Keratinocyte (primary cell): ENCODE measurements at regions not wholly inside any gene's neighbourhood (a gene's known extent, or its start where the extent isn't known, plus 50 kb on each side); places are given as distances from the start of the nearest gene placed in this dataset.

Source experiments
- DNase-seq: peaks from one replicate; pipeline ENCODE4 v3.0.0-alpha.2; 2011; ENCODE audit warnings: low read depth, missing footprints, low spot score
- FAIRE-seq: peaks from 2 replicates; lab custom pipeline; 2011; peaks lifted over from hg19 to GRCh38; lab: Jason Lieb, UNC
- H2AFZ ChIP-seq: 2 replicates; pipeline ENCODE4 v1.6.0; 2012; ENCODE audit warnings: low read length, control low read depth, inconsistent platforms; ENCODE audit not compliant: control insufficient read depth
- H3K27ac ChIP-seq: 2 replicates; pipeline ENCODE4 v1.5.1; 2011; ENCODE audit warnings: low read length; ENCODE audit not compliant: control insufficient read depth, insufficient read depth
- H3K27me3 ChIP-seq: 3 replicates; pipeline ENCODE4 v1.6.0; 2011; ENCODE audit warnings: low read length; ENCODE audit not compliant: control insufficient read depth, insufficient read depth; ENCODE audit errors: extremely low read depth
- H3K36me3 ChIP-seq, 2 experiments: 2 replicates in 1 of 2; 3 replicates in 1 of 2; pipeline ENCODE4 v1.5.1; 2011; ENCODE audit warnings: low read length in 2 of 2, mild to moderate bottlenecking in 1 of 2; ENCODE audit not compliant: control insufficient read depth in 2 of 2, insufficient read depth in 2 of 2; ENCODE audit errors: extremely low read depth in 1 of 2
- H3K4me1 ChIP-seq: 3 replicates; pipeline ENCODE4 v1.5.1; 2011; ENCODE audit warnings: low read length; ENCODE audit not compliant: control insufficient read depth, insufficient read depth; ENCODE audit errors: extremely low read depth
- H3K4me2 ChIP-seq: 3 replicates; pipeline ENCODE4 v1.6.0; 2011; ENCODE audit warnings: low read depth, low read length; ENCODE audit not compliant: control insufficient read depth, insufficient read depth; ENCODE audit errors: extremely low read depth
- H3K4me3 ChIP-seq, 3 experiments: fragments of 200-600 bp in 1 of 3; sonication (generic) in 1 of 3; 2 replicates in 2 of 3; 3 replicates in 1 of 3; pipeline ENCODE4 v1.5.1; 2011 to 2016; ENCODE audit warnings: low read length in 3 of 3, mild to moderate bottlenecking in 3 of 3, control low read depth in 2 of 3, inconsistent platforms in 1 of 3, low read depth in 1 of 3, mixed read lengths in 1 of 3, mixed run types in 1 of 3, moderate library complexity in 1 of 3; ENCODE audit not compliant: control insufficient read depth in 2 of 3, insufficient read depth in 2 of 3; ENCODE audit errors: extremely low read depth in 1 of 3
- H3K79me2 ChIP-seq: 2 replicates; pipeline ENCODE4 v1.6.0; 2012; ENCODE audit warnings: low read length; ENCODE audit not compliant: control insufficient read depth, insufficient read depth
- H3K9ac ChIP-seq: 3 replicates; pipeline ENCODE4 v1.6.0; 2011; ENCODE audit warnings: low read length; ENCODE audit not compliant: control insufficient read depth, insufficient read depth; ENCODE audit errors: extremely low read depth
- H3K9me1 ChIP-seq: 3 replicates; pipeline ENCODE4 v1.6.0; 2011; ENCODE audit warnings: low read length; ENCODE audit not compliant: control insufficient read depth, insufficient read depth; ENCODE audit errors: extremely low read depth
- H3K9me3 ChIP-seq: 2 replicates; pipeline ENCODE4 v1.5.1; 2012; ENCODE audit warnings: low read depth, low read length; ENCODE audit not compliant: control insufficient read depth
- H4K20me1 ChIP-seq: 3 replicates; pipeline ENCODE4 v1.6.0; 2011; ENCODE audit warnings: low read length; ENCODE audit not compliant: control insufficient read depth, insufficient read depth; ENCODE audit errors: extremely low read depth
- EZH2 ChIP-seq: IDR thresholded peaks from one replicate; pipeline ENCODE4 v1.6.1; 2012; ENCODE audit warnings: inconsistent platforms, mild to moderate bottlenecking, low read length, moderate library complexity
- dilution Hi-C: fragments of 300-500 bp; cut with MboI; formaldehyde crosslinking; loops from one replicate; pipeline ENCODE4 v1.7.0; 2020; ENCODE audit warnings: low sequenced_read_pairs; ENCODE audit not compliant: extremely low pct_ligation_motif_present
- TF ChIP-seq, protein P1 (sequence below), 3 experiments: IDR thresholded peaks in 1 of 3; conservative IDR thresholded peaks in 1 of 3; optimal IDR thresholded peaks in 1 of 3; 2 replicates in 2 of 3; 3 replicates in 1 of 3; pipeline versions ENCODE3 to v1.5.1; 2011; ENCODE audit warnings: low read length in 3 of 3, mild to moderate bottlenecking in 3 of 3, moderate library complexity in 2 of 3, control low read depth in 1 of 3, inconsistent platforms in 1 of 3; ENCODE audit not compliant: insufficient read depth in 2 of 3; ENCODE audit errors: extremely low read depth in 1 of 3

- Histone ChIP-seq H3K9ac (no peak overlapping the region), H3K4me1 (no peaks in the 10 kb centered on the region), H3K27me3 (peaks cover 12% of the 10 kb centered on the region), H2AFZ (no peak overlapping the region), H3K4me2 (no peak overlapping the region), H4K20me1 (no peaks in the 10 kb centered on the region), H3K4me3 (no peak overlapping the region), H3K9me1 (no peaks in the 10 kb centered on the region), H3K27ac (no peak overlapping the region), H3K36me3 (no peaks in the 10 kb centered on the region), H3K9me3 (no peaks in the 10 kb centered on the region), H3K79me2 (no peaks in the 10 kb centered on the region)
- dilution Hi-C loops, result no loop called here
- FAIRE-seq, result no peak
- TF ChIP-seq, protein P1, sequence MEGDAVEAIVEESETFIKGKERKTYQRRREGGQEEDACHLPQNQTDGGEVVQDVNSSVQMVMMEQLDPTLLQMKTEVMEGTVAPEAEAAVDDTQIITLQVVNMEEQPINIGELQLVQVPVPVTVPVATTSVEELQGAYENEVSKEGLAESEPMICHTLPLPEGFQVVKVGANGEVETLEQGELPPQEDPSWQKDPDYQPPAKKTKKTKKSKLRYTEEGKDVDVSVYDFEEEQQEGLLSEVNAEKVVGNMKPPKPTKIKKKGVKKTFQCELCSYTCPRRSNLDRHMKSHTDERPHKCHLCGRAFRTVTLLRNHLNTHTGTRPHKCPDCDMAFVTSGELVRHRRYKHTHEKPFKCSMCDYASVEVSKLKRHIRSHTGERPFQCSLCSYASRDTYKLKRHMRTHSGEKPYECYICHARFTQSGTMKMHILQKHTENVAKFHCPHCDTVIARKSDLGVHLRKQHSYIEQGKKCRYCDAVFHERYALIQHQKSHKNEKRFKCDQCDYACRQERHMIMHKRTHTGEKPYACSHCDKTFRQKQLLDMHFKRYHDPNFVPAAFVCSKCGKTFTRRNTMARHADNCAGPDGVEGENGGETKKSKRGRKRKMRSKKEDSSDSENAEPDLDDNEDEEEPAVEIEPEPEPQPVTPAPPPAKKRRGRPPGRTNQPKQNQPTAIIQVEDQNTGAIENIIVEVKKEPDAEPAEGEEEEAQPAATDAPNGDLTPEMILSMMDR (optimal IDR thresholded peaks at IDR 0.05 in 1 of 3, IDR thresholded peaks at IDR 0.05 in 1 of 3, conservative IDR thresholded peaks at IDR 0.05 in 1 of 3; ENCODE audit: extremely low read depth in 1 of 3, insufficient read depth in 2 of 3, low read length in 3 of 3), result no peak
- TF ChIP-seq EZH2, result no peak
- DNase-seq, result no peak
Measured at GRCh38 chr4:7141151-7141834, 51.0 kb upstream of the SORCS2 start.

DNA sequence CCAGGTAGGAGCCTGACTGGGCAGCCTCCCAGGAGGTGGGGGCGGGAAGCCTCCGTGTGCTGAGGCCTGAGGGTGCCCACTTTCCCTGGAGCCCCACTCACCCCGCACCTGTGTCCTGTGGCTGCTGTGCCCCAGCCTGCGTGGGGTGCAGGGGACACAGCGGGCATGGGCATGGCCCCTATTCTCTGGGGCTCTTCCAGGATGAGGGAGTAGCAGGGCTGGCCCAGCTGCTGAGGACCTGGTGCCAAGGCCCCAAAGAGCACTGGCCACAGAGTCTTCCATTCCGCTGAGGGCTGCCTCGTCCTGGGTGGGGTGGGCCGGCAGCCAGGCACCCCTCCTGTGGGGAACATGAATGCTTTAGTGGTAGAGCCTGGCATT lies 51.7 kb upstream of the SORCS2 start:
- Histone ChIP-seq H3K27ac (no peak overlapping the region), H3K27me3 (peaks cover 8% of the 10 kb centered on the region), H3K36me3 (no peaks in the 10 kb centered on the region), H3K9me1 (no peaks in the 10 kb centered on the region), H3K4me3 (no peak overlapping the region), H3K9ac (no peak overlapping the region), H3K4me1 (no peaks in the 10 kb centered on the region), H4K20me1 (no peaks in the 10 kb centered on the region), H2AFZ (no peak overlapping the region), H3K4me2 (no peak overlapping the region), H3K79me2 (no peaks in the 10 kb centered on the region), H3K9me3 (no peaks in the 10 kb centered on the region)
- TF ChIP-seq EZH2, result no peak
- TF ChIP-seq, protein P1 (optimal IDR thresholded peaks at IDR 0.05 in 1 of 3, IDR thresholded peaks at IDR 0.05 in 1 of 3, conservative IDR thresholded peaks at IDR 0.05 in 1 of 3; ENCODE audit: extremely low read depth in 1 of 3, insufficient read depth in 2 of 3, low read length in 3 of 3), result no peak
- dilution Hi-C loops, result no loop called here
- FAIRE-seq, result no peak
- no peak for DNase-seq
